Progenitor cell of endocrine pancreas (in vitro differentiated cells): ENCODE measurements at regions not wholly inside any gene's neighbourhood (a gene's known extent, or its start where the extent isn't known, plus 50 kb on each side); places are given as distances from the start of the nearest gene placed in this dataset.

Experiments
- DNase-seq: peaks from one replicate; pipeline ENCODE4 v3.0.0; 2021; ENCODE audit warnings: low spot score; ENCODE audit not compliant: unreplicated experiment
- H3K27ac Mint-ChIP-seq: 2 replicates; pipeline ENCODE4 v1.8.0; 2021; ENCODE audit warnings: mild to moderate bottlenecking, moderate library complexity, mixed read lengths
- H3K27me3 Mint-ChIP-seq: 2 replicates; pipeline ENCODE4 v1.8.0; 2021; ENCODE audit warnings: mixed read lengths
- H3K36me3 Mint-ChIP-seq: 2 replicates; pipeline ENCODE4 v1.8.0; 2022; ENCODE audit warnings: mixed read lengths; ENCODE audit not compliant: insufficient read depth
- H3K4me1 Mint-ChIP-seq: 2 replicates; pipeline ENCODE4 v1.8.0; 2021; ENCODE audit warnings: low read depth, mixed read lengths
- H3K4me3 Mint-ChIP-seq: 2 replicates; pipeline ENCODE4 v1.8.0; 2021; ENCODE audit warnings: low read depth, mild to moderate bottlenecking, moderate library complexity, mixed read lengths
- H3K9me3 Mint-ChIP-seq: 2 replicates; pipeline ENCODE4 v1.8.0; 2021; ENCODE audit warnings: low read depth, mixed read lengths
- TF ChIP-seq, protein P1 (sequence below): fragments of 200-600 bp; sonication (generic); IDR thresholded peaks from one replicate; pipeline ENCODE4 v1.5.0; 2021; ENCODE audit warnings: antibody characterized with exemption, mild to moderate bottlenecking; ENCODE audit not compliant: unreplicated experiment

DNA sequence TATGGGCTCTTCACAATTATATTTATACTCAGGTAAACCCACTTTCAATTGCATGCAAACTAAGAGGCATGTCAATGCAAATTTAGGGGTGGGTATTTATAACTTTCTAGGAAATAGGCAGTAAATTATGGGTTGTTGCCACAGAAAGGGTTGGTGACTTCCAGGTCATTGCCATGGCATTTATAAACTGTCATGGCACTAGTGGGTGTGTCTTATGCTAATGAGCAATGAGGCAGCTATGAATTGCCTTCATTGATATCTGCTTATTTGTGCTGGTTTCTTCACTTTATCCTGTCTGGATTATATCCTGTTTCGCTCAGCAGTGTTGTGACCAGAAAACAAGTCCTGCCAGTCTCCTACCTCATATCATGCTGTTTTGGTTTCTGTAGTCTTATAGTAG is 597.3 kb upstream of the DAB2 start:
- H3K36me3 Mint-ChIP-seq = no peaks in the 10 kb centered on the region
- H3K4me3 Mint-ChIP-seq = no peak overlapping the region
- H3K4me1 Mint-ChIP-seq = no peaks in the 10 kb centered on the region
- TF ChIP-seq, protein P1, sequence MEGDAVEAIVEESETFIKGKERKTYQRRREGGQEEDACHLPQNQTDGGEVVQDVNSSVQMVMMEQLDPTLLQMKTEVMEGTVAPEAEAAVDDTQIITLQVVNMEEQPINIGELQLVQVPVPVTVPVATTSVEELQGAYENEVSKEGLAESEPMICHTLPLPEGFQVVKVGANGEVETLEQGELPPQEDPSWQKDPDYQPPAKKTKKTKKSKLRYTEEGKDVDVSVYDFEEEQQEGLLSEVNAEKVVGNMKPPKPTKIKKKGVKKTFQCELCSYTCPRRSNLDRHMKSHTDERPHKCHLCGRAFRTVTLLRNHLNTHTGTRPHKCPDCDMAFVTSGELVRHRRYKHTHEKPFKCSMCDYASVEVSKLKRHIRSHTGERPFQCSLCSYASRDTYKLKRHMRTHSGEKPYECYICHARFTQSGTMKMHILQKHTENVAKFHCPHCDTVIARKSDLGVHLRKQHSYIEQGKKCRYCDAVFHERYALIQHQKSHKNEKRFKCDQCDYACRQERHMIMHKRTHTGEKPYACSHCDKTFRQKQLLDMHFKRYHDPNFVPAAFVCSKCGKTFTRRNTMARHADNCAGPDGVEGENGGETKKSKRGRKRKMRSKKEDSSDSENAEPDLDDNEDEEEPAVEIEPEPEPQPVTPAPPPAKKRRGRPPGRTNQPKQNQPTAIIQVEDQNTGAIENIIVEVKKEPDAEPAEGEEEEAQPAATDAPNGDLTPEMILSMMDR = no peak
- H3K9me3 Mint-ChIP-seq = peaks cover 18% of the 10 kb centered on the region
- H3K27ac Mint-ChIP-seq = no peak overlapping the region
- H3K27me3 Mint-ChIP-seq = no peaks in the 10 kb centered on the region
- DNase-seq = no peak

DNA sequence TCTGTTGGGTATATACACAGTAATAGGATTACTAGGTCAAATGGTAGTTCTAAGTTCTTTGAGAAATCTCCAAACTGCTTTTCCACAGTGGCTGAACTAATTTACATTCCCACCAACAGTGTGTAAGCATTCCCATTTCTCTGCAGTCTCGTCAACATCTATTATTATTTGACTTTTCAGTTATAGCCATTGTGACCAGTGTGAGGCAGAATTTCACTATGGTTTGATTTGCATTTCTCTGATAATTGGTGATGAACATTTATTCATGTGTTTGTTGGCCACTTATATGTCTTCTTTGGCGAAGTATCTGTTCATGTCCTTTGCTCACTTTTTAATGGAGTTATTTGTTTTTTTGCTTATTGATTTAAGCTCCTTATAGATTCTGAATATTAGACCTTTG is 596.2 kb upstream of the DAB2 start:
- Mint-ChIP-seq H3K36me3 (no peaks in the 10 kb centered on the region), H3K4me3 (no peak overlapping the region), H3K27ac (no peak overlapping the region), H3K4me1 (no peaks in the 10 kb centered on the region), H3K27me3 (no peaks in the 10 kb centered on the region), H3K9me3 (peaks cover 18% of the 10 kb centered on the region)
- DNase-seq = no peak
- TF ChIP-seq, protein P1 = no peak

DNA sequence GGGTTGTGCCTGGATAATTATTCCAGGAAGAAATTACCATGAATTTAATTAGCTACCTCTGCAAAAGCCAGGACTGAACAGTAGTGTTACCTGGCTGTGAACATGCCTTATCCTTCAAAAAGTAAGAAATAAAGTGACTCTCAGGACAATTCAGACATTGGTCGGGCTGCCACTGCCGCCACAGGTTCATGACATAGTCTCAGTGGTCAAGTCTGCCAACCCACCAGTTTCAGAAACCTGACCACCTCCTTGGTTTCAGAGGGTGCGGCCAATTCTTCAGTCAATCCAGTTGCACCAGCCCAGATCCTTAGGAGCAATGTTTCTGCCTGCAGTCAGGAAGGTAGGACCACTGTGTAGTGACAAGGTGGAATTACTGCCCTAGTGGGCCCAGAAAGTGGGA is 593.1 kb upstream of the DAB2 start:
- DNase-seq = no peak
- H3K36me3 Mint-ChIP-seq = no peaks in the 10 kb centered on the region
- no peak overlapping the region for H3K4me3 Mint-ChIP-seq
- TF ChIP-seq, protein P1 = no peak
- H3K4me1 Mint-ChIP-seq = no peaks in the 10 kb centered on the region
- H3K27me3 Mint-ChIP-seq = no peaks in the 10 kb centered on the region
- H3K27ac Mint-ChIP-seq = no peak overlapping the region
- peaks cover 16% of the 10 kb centered on the region for H3K9me3 Mint-ChIP-seq

DNA sequence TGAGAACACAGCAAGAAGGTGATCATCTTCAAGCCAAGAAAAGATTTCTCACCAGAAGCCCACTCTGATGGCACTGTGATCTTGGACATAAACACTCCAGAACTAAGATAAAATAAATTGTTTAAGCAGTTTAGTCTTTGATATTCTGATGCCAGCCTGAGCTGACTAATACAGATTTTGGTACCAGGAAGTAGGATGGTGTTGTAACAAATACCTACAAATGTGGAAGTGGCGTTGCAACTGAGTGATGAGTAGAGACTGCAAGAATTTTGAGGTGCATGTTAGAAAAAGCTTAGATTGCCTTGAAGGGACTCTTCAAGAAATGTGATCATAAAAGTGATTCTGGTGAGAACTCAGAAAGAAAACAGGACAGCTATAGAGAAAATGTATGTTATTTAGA is 592.4 kb upstream of the DAB2 start:
- H3K36me3 Mint-ChIP-seq = no peaks in the 10 kb centered on the region
- no peak overlapping the region for H3K27ac Mint-ChIP-seq
- H3K4me3 Mint-ChIP-seq = no peak overlapping the region
- peaks cover 9% of the 10 kb centered on the region for H3K9me3 Mint-ChIP-seq
- H3K27me3 Mint-ChIP-seq = no peaks in the 10 kb centered on the region
- H3K4me1 Mint-ChIP-seq = no peaks in the 10 kb centered on the region
- no peak for DNase-seq
- TF ChIP-seq, protein P1 = no peak

DNA sequence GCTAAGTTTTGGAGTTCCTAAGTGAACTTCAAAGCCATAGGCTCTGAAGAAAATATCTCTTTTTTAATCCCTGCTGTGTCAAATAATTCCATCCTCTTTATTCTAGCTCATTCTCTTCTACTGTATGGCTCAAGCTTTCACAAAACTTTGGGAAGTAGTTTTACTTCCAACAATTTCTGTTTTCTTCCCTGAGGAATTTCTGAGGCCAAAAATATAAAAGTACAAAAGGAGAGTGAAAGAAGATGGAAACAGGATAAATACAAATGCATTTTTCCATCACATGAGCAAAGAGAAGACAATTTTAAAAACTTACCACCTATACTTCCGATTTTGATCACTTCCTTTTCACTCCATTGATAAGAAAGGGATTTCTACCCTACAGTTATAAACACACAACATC is 585.7 kb upstream of the DAB2 start:
- Mint-ChIP-seq H3K27me3 (no peaks in the 10 kb centered on the region), H3K27ac (no peak overlapping the region), H3K9me3 (peaks cover 23% of the 10 kb centered on the region), H3K4me3 (no peak overlapping the region), H3K36me3 (no peaks in the 10 kb centered on the region), H3K4me1 (no peaks in the 10 kb centered on the region)
- TF ChIP-seq, protein P1 = no peak
- no peak for DNase-seq

DNA sequence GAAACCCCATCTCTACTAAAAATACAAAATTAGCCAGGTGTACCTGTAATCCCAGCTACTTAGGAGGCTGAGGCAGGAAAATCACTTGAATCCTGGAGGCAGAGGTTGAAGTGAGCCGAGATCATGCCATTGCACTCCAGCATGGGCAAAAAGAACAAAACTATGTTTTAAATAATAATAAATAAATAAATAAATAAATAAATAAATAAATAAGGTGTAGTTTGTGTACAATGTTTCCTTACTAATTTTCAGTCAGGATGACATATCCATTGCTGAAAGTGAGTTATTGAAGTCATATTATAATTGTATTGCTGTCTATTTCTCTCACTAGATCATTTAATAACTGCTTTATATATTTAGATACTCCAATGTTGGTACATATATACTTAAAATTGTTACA is 581.5 kb upstream of the DAB2 start:
- H3K4me1 Mint-ChIP-seq = no peaks in the 10 kb centered on the region
- H3K9me3 Mint-ChIP-seq = peaks cover 39% of the 10 kb centered on the region
- H3K36me3 Mint-ChIP-seq = no peaks in the 10 kb centered on the region
- H3K4me3 Mint-ChIP-seq = no peak overlapping the region
- DNase-seq = no peak
- no peak overlapping the region for H3K27ac Mint-ChIP-seq
- TF ChIP-seq, protein P1 = no peak
- no peaks in the 10 kb centered on the region for H3K27me3 Mint-ChIP-seq
